Adipocyte (in vitro differentiated cells): ENCODE measurements at regions not wholly inside any gene's neighbourhood (a gene's known extent, or its start where the extent isn't known, plus 50 kb on each side); places are given as distances from the start of the nearest gene placed in this dataset.

Experiments used
- DNase-seq: peaks from one replicate; pipeline ENCODE4 v3.0.0-alpha.2; 2015; ENCODE audit warnings: low read depth
- H3K27me3 ChIP-seq: replicated peaks from 2 replicates; pipeline ENCODE4 v1.7.0; 2013; ENCODE audit warnings: mild to moderate bottlenecking, low read length, moderate library complexity; ENCODE audit not compliant: control insufficient read depth, insufficient read depth
- H3K36me3 ChIP-seq: 2 replicates; pipeline ENCODE4 v1.7.0; 2013; ENCODE audit warnings: low read length, mild to moderate bottlenecking, moderate library complexity; ENCODE audit not compliant: control insufficient read depth, insufficient read depth, severe bottlenecking
- H3K4me1 ChIP-seq: 2 replicates; pipeline ENCODE4 v1.7.0; 2013; ENCODE audit warnings: mild to moderate bottlenecking, low read length, moderate library complexity; ENCODE audit not compliant: control insufficient read depth, insufficient read depth
- H3K4me3 ChIP-seq: 2 replicates; pipeline ENCODE4 v1.7.0; 2013; ENCODE audit warnings: mild to moderate bottlenecking, low read length, moderate library complexity
- H3K9ac ChIP-seq: 2 replicates; pipeline ENCODE4 v1.7.0; 2013; ENCODE audit warnings: mild to moderate bottlenecking, low read length, moderate library complexity
- H3K9me3 ChIP-seq: 2 replicates; pipeline ENCODE4 v1.7.0; 2013; ENCODE audit warnings: mild to moderate bottlenecking, low read length, moderate library complexity; ENCODE audit not compliant: control insufficient read depth

DNA sequence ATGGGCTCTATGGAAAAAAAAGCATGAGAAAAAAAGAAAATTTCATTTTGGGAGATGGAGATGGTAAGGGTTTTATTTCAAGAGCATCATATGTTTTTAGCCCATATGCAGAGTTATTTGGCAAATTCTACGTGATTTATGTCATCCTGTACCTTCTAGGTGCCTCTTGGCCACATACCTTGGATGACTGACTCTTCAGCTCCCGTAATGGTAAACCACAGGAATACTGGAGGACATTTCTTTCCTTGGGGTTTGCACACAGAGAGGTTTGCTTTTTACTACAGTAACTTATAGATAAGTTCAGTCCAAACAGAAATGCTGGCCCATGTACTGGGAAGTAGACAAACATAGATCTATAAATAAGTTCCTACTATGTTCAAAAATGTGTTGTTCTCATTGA lies 132.2 kb downstream of the SH3BGRL2 start:
- H3K4me1 ChIP-seq: no peaks in the 10 kb centered on the region
- no peaks in the 10 kb centered on the region for H3K27me3 ChIP-seq
- H3K9me3 ChIP-seq: no peaks in the 10 kb centered on the region
- no peak overlapping the region for H3K9ac ChIP-seq
- no peak for DNase-seq
- no peak overlapping the region for H3K4me3 ChIP-seq
- H3K36me3 ChIP-seq: no peaks in the 10 kb centered on the region

DNA sequence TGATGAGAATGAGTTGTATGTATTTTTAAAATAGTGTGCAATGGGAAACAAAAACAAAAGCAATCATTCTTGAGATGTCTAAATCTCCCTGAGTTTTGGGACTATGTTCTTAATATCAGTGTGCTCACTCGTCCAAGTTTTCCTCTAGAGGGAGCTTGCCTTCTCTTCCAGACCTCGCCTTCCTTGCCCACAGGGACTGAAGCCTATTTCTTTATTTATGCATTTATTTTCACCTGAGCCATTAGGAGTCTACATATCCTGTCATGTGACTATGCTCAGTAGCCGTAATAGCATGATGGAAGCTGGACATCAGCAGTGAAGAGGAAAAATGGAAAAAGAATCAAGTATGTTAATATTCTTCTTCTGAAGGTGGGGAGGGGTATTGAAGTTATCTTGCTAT lies 131.2 kb downstream of the SH3BGRL2 start:
- H3K9me3 ChIP-seq: no peaks in the 10 kb centered on the region
- H3K27me3 ChIP-seq: no peaks in the 10 kb centered on the region
- H3K4me1 ChIP-seq: no peaks in the 10 kb centered on the region
- no peak overlapping the region for H3K4me3 ChIP-seq
- H3K9ac ChIP-seq: no peak overlapping the region
- H3K36me3 ChIP-seq: no peaks in the 10 kb centered on the region
- DNase-seq: peak; percentile 36

DNA sequence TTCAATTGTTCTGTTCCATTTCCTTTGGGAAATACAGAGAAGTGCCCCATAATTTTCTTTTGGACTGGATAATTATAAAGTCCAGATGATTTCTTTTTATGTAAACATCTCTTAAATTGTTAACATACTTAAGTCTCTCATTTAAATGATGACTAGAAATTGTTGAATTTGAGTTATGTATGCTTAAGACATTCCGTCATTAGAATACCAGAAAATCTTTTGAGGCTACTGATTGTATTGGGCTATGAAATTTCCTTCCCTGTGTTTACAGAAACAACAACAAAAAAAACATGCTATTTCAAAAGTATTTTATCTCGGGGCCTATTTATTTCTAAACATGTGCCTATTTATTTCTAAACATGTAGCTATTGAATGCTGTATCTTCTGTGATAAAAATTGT lies 125.4 kb downstream of the SH3BGRL2 start:
- H3K9me3 ChIP-seq: no peaks in the 10 kb centered on the region
- no peak overlapping the region for H3K9ac ChIP-seq
- no peaks in the 10 kb centered on the region for H3K4me1 ChIP-seq
- no peaks in the 10 kb centered on the region for H3K36me3 ChIP-seq
- no peaks in the 10 kb centered on the region for H3K27me3 ChIP-seq
- peak; percentile 77 for DNase-seq
- no peak overlapping the region for H3K4me3 ChIP-seq

DNA sequence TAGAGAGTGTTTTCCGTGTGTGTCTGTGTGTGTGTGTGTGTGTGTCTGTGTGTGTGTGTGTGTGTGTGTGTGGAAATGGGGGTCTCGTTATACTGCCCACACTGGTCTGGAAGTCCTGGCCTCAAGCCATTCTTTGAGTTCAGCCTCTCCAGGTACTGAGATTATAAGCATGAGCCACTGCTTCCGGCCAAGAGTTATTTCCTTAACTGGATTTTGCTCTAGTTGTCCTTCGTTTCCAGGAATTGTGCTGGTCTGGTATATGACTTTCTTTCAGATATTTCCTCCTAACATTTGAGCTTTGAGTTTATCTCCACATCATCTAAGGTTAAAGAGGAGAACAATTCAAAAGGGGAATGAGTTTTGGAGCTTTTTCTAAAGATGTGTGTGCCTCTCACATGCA lies 124.8 kb downstream of the SH3BGRL2 start:
- H3K4me3 ChIP-seq: no peak overlapping the region
- DNase-seq: no peak
- no peaks in the 10 kb centered on the region for H3K4me1 ChIP-seq
- H3K36me3 ChIP-seq: no peaks in the 10 kb centered on the region
- no peak overlapping the region for H3K9ac ChIP-seq
- no peaks in the 10 kb centered on the region for H3K9me3 ChIP-seq
- no peaks in the 10 kb centered on the region for H3K27me3 ChIP-seq
